HCT116 (cell line): ENCODE measurements at regions not wholly inside any gene's neighbourhood (a gene's known extent, or its start where the extent isn't known, plus 50 kb on each side); places are given as distances from the start of the nearest gene placed in this dataset.

ENCODE experiments used
- ATAC-seq: fragments of 200-7000 bp; cut with Tn5 transposase; 2 replicates; pipeline ENCODE4 v1.9.1; 2020; ENCODE audit warnings: mild to moderate bottlenecking, moderate library complexity
- BruUV-seq: library from RNA; stranded (reverse); fragments of 400-500 nt; replicated peaks from 2 replicates; lab custom pipeline; 2021; lab: Mats Ljungman, UMichigan
- CTCF ChIA-PET: fragments of 300-600 bp; sonication (Branson Sonifier 250); formaldehyde crosslinking; loops from one replicate; lab custom pipeline; 2021; ENCODE audit warnings: antibody characterized with exemption; lab: Charles Lee
- POLR2A ChIA-PET: fragments of 300-600, 350-600 bp; sonication (Branson Sonifier 250); formaldehyde crosslinking; loops from one replicate; lab custom pipeline; 2021; ENCODE audit warnings: antibody characterized with exemption; lab: Charles Lee
- RAD21 ChIA-PET, 2 experiments: fragments of 300-600 bp; sonication (Branson Sonifier 250); formaldehyde crosslinking; loops; one replicate each; lab custom pipeline; 2023; ENCODE audit warnings: low total read pairs in 2 of 2; ENCODE audit not compliant: uncharacterized antibody in 2 of 2, unreplicated experiment in 2 of 2, low non-redundant PET in 1 of 2; lab: Charles Lee
- DNase-seq: peaks from one replicate; pipeline ENCODE4 v3.0.0-alpha.2; 2010; ENCODE audit warnings: low read depth, low spot score
- H2AFZ ChIP-seq: fragments of 200-600 bp; shearing (Covaris generic), sonication (generic); 2 replicates; pipeline ENCODE4 v1.6.1; 2017; ENCODE audit warnings: low read depth, mixed run types, mixed read lengths, antibody characterized with exemption, low read length; ENCODE audit not compliant: poor library complexity, severe bottlenecking
- H3K27ac ChIP-seq: 2 replicates; pipeline ENCODE4 v1.5.1; 2012; ENCODE audit warnings: low read depth, low read length
- H3K27me3 ChIP-seq: fragments of 200-600 bp; sonication (generic); 2 replicates; pipeline ENCODE4 v1.6.1; 2016; ENCODE audit warnings: mixed run types, low read length, mixed read lengths; ENCODE audit not compliant: insufficient read depth
- H3K36me3 ChIP-seq, 2 experiments: fragments of 200-500 bp in 1 of 2; fragments of 200-600 bp in 1 of 2; sonication (Bioruptor generic) in 1 of 2; sonication (generic) in 1 of 2; 2 replicates each; pipeline versions ENCODE4 v1.5.1 to v1.6.1; 2014 to 2016; ENCODE audit warnings: low read length in 2 of 2, inconsistent platforms in 1 of 2, mixed read lengths in 1 of 2, mixed run types in 1 of 2; ENCODE audit not compliant: insufficient read depth in 2 of 2, control insufficient read depth in 1 of 2
- H3K4me1 ChIP-seq, 2 experiments: fragments of 200-600 bp in 1 of 2; sonication (generic) in 1 of 2; 2 replicates each; pipeline versions ENCODE4 v1.5.1 to v1.6.1; 2012 to 2017; ENCODE audit warnings: low read length in 2 of 2, inconsistent platforms in 1 of 2, mild to moderate bottlenecking in 1 of 2, mixed read lengths in 1 of 2, mixed run types in 1 of 2, moderate library complexity in 1 of 2; ENCODE audit not compliant: insufficient read depth in 2 of 2, control insufficient read depth in 1 of 2
- H3K4me2 ChIP-seq: fragments of 200-600 bp; sonication (generic); 2 replicates; pipeline ENCODE4 v1.6.1; 2017; ENCODE audit warnings: mixed run types, low read length, mixed read lengths
- H3K4me3 ChIP-seq, 2 experiments: fragments of 200-600 bp in 1 of 2; sonication (generic) in 1 of 2; replicated peaks in 1 of 2; 2 replicates each; pipeline ENCODE4 v1.5.1; 2011 to 2016; ENCODE audit warnings: low read length in 2 of 2, control low read depth in 1 of 2, low read depth in 1 of 2, mild to moderate bottlenecking in 1 of 2, mixed read lengths in 1 of 2, mixed run types in 1 of 2
- H3K79me2 ChIP-seq: fragments of 200-600 bp; sonication (generic); 2 replicates; pipeline ENCODE4 v1.6.1; 2017; ENCODE audit warnings: mild to moderate bottlenecking, mixed run types, low read length, moderate library complexity, mixed read lengths; ENCODE audit not compliant: insufficient read depth
- H3K9ac ChIP-seq: fragments of 200-600 bp; sonication (generic); 2 replicates; pipeline ENCODE4 v1.6.1; 2016; ENCODE audit warnings: low read length, mixed read lengths
- H3K9me2 ChIP-seq: fragments of 200-600 bp; sonication (generic), shearing (Covaris generic); 2 replicates; pipeline ENCODE4 v1.6.1; 2017; ENCODE audit warnings: mixed run types, mild to moderate bottlenecking, moderate library complexity; ENCODE audit not compliant: insufficient read depth
- H3K9me3 ChIP-seq, 2 experiments: fragments of 200-500 bp in 1 of 2; fragments of 200-600 bp in 1 of 2; sonication (Bioruptor generic) in 1 of 2; sonication (generic) in 1 of 2; 2 replicates each; pipeline ENCODE4 v1.6.1; 2014 to 2017; ENCODE audit warnings: low read length in 2 of 2, mixed read lengths in 2 of 2, inconsistent platforms in 1 of 2, low read depth in 1 of 2, mild to moderate bottlenecking in 1 of 2, mixed run types in 1 of 2, moderate library complexity in 1 of 2; ENCODE audit not compliant: control insufficient read depth in 1 of 2, insufficient read depth in 1 of 2
- H4K20me1 ChIP-seq: fragments of 200-600 bp; sonication (generic), shearing (Covaris generic); 2 replicates; pipeline ENCODE4 v1.6.1; 2017; ENCODE audit warnings: mixed run types, mild to moderate bottlenecking, moderate library complexity; ENCODE audit not compliant: insufficient read depth
- ATF3 ChIP-seq: IDR thresholded peaks from 2 replicates; pipeline ENCODE4 v1.6.1; 2012
- MAX ChIP-seq: IDR thresholded peaks from 2 replicates; pipeline ENCODE4 v1.6.1; 2012
- POLR2AphosphoS5 ChIP-seq: IDR thresholded peaks from 2 replicates; pipeline ENCODE4 v1.6.1; 2011; ENCODE audit warnings: mild to moderate bottlenecking, low read depth, low read length, moderate library complexity
- intact Hi-C: fragments of 100-400 bp; cut with micrococcal nuclease; formaldehyde crosslinking; loops from 2 replicates; pipeline ENCODE4 v1.10.0; 2022

DNA sequence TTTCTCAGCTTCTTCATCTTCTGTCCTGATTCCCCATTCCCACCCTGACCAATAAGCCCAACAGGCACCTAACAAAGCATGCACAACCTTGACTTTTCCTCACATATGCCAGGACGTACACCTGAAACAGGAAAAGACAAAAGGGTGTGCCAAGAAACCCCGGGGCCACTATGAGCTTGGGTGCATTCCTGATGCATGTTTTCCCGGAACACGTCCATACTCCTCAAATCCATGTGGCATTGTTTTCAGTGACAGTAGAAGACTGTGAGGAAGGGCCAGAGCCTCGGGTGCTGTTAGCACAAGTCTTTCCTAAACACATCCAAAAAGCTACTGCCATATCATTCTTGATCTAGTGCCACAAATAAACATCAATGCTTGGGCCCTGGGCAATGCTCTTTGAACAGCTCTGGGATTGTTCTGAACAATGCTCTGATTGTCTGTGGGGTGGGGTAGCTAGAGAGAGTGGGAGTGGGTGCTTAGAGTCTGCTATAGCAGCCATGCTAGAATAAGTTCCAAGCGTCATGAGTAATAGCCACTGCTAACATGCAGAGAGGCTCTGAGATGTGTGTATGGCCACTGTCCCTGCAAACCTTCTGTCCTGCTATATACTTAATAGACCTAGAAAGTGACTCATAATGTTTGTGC lies 181.7 kb upstream of the CRIM1 start:
- ChIA-PET RAD21 (no interaction called here), CTCF (no interaction called here), POLR2A (no interaction called here)
- H3K27ac ChIP-seq = no peak overlapping the region
- no peak for ATAC-seq
- H3K9me2 ChIP-seq = no peaks in the 10 kb centered on the region
- H3K9me3 ChIP-seq = no peaks in the 10 kb centered on the region
- no peak overlapping the region for H2AFZ ChIP-seq
- no peak for TF ChIP-seq POLR2AphosphoS5
- TF ChIP-seq MAX = no peak
- TF ChIP-seq, all 23 proteins: peak for 0
- Histone ChIP-seq H3K79me2 (no peaks in the 10 kb centered on the region), H3K27me3 (0 out of 2 replicates have a peak, but pooled peaks cover 6% of the 10 kb centered on the region), H3K4me2 (no peak overlapping the region), H3K36me3 (no peaks in the 10 kb centered on the region), H3K4me1 (no peaks in the 10 kb centered on the region), H3K9ac (no peak overlapping the region), H3K4me3 (no peak overlapping the region), H4K20me1 (no peaks in the 10 kb centered on the region)
- no TSS peak for BruUV-seq
- no peak for DNase-seq
- intact Hi-C loops = no loop called here

- intact Hi-C loops = no loop called here
- H3K79me2 ChIP-seq = no peaks in the 10 kb centered on the region
- H4K20me1 ChIP-seq = no peaks in the 10 kb centered on the region
- H3K4me3 ChIP-seq = no peak overlapping the region
- ATAC-seq (no peak), DNase-seq (no peak)
- ChIA-PET RAD21 (no interaction called here), CTCF (no interaction called here), POLR2A (no interaction called here)
- 0 out of 2 replicates have a peak, but pooled peaks cover 6% of the 10 kb centered on the region for H3K27me3 ChIP-seq
- H3K9ac ChIP-seq = no peak overlapping the region
- no TSS peak for BruUV-seq
- no peaks in the 10 kb centered on the region for H3K9me2 ChIP-seq
- no peaks in the 10 kb centered on the region for H3K4me1 ChIP-seq
- no peak for TF ChIP-seq ATF3
- no peak overlapping the region for H3K27ac ChIP-seq
- H3K36me3 ChIP-seq = no peaks in the 10 kb centered on the region
- no peaks in the 10 kb centered on the region for H3K9me3 ChIP-seq
- no peak overlapping the region for H3K4me2 ChIP-seq
- no peak overlapping the region for H2AFZ ChIP-seq
Measured at GRCh38 chr2:36172824-36173223, 182.8 kb upstream of the CRIM1 start.
